ENCODE measurements at regions not wholly inside any gene's neighbourhood (a gene's known extent, or its start where the extent isn't known, plus 50 kb on each side); places are given as distances from the start of the nearest gene placed in this dataset.

DNA sequence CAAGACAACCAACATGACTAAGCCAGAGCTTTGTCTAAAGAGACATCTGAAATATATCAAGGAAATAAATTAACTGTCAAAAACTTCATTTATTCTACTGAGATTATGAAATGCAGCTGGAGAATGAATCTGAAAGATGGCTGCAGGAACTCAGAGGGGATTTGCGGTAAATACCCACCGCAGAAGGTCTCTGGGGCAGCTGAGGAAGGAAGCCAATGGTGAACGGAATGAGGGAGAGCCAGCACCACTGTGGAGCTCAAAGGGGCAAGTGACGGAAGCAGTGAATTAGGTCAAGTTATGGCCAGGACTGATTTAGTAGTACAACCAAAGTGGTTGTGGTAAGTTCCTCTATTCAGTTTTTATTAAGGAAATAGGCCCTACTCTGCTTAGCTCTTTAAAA lies 215.3 kb upstream of the GLI3 start:
- TF ChIP-seq, protein P1, sequence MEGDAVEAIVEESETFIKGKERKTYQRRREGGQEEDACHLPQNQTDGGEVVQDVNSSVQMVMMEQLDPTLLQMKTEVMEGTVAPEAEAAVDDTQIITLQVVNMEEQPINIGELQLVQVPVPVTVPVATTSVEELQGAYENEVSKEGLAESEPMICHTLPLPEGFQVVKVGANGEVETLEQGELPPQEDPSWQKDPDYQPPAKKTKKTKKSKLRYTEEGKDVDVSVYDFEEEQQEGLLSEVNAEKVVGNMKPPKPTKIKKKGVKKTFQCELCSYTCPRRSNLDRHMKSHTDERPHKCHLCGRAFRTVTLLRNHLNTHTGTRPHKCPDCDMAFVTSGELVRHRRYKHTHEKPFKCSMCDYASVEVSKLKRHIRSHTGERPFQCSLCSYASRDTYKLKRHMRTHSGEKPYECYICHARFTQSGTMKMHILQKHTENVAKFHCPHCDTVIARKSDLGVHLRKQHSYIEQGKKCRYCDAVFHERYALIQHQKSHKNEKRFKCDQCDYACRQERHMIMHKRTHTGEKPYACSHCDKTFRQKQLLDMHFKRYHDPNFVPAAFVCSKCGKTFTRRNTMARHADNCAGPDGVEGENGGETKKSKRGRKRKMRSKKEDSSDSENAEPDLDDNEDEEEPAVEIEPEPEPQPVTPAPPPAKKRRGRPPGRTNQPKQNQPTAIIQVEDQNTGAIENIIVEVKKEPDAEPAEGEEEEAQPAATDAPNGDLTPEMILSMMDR (IDR thresholded peaks at IDR 0.05 in 2 of 3, conservative IDR thresholded peaks at IDR 0.05 in 1 of 3; ENCODE audit: borderline replicate concordance in 1 of 3, insufficient read depth in 1 of 3, low read depth in 2 of 3, low read length in 2 of 3), result no peak
- TF ChIP-seq POLR2A (IDR thresholded peaks at IDR 0.05; ENCODE audit: borderline replicate concordance, extremely low read depth, insufficient read depth, insufficient read length), result no peak
- no peak for TF ChIP-seq JUND (IDR thresholded peaks at IDR 0.05)
- TF ChIP-seq, protein P2, sequence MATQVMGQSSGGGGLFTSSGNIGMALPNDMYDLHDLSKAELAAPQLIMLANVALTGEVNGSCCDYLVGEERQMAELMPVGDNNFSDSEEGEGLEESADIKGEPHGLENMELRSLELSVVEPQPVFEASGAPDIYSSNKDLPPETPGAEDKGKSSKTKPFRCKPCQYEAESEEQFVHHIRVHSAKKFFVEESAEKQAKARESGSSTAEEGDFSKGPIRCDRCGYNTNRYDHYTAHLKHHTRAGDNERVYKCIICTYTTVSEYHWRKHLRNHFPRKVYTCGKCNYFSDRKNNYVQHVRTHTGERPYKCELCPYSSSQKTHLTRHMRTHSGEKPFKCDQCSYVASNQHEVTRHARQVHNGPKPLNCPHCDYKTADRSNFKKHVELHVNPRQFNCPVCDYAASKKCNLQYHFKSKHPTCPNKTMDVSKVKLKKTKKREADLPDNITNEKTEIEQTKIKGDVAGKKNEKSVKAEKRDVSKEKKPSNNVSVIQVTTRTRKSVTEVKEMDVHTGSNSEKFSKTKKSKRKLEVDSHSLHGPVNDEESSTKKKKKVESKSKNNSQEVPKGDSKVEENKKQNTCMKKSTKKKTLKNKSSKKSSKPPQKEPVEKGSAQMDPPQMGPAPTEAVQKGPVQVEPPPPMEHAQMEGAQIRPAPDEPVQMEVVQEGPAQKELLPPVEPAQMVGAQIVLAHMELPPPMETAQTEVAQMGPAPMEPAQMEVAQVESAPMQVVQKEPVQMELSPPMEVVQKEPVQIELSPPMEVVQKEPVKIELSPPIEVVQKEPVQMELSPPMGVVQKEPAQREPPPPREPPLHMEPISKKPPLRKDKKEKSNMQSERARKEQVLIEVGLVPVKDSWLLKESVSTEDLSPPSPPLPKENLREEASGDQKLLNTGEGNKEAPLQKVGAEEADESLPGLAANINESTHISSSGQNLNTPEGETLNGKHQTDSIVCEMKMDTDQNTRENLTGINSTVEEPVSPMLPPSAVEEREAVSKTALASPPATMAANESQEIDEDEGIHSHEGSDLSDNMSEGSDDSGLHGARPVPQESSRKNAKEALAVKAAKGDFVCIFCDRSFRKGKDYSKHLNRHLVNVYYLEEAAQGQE (IDR thresholded peaks at IDR 0.05; ENCODE audit: low read depth), result no peak
- TF ChIP-seq POLR2AphosphoS5 (IDR thresholded peaks at IDR 0.05; ENCODE audit: low read depth, low read length), result no peak
- TF ChIP-seq, protein P3, sequence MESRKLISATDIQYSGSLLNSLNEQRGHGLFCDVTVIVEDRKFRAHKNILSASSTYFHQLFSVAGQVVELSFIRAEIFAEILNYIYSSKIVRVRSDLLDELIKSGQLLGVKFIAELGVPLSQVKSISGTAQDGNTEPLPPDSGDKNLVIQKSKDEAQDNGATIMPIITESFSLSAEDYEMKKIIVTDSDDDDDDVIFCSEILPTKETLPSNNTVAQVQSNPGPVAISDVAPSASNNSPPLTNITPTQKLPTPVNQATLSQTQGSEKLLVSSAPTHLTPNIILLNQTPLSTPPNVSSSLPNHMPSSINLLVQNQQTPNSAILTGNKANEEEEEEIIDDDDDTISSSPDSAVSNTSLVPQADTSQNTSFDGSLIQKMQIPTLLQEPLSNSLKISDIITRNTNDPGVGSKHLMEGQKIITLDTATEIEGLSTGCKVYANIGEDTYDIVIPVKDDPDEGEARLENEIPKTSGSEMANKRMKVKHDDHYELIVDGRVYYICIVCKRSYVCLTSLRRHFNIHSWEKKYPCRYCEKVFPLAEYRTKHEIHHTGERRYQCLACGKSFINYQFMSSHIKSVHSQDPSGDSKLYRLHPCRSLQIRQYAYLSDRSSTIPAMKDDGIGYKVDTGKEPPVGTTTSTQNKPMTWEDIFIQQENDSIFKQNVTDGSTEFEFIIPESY (IDR thresholded peaks at IDR 0.05; ENCODE audit: extremely low read depth, insufficient replicate concordance, low read length), result no peak
- no peak for TF ChIP-seq SIN3A (IDR thresholded peaks at IDR 0.05; ENCODE audit: low read depth)
- no peak for TF ChIP-seq CEBPB (IDR thresholded peaks at IDR 0.05; ENCODE audit: low read depth)
- TF ChIP-seq SP1 (IDR thresholded peaks at IDR 0.05; ENCODE audit: low read depth), result no peak
- TF ChIP-seq YY1 (IDR thresholded peaks at IDR 0.05; ENCODE audit: extremely low read depth, insufficient replicate concordance, low read depth, low read length), result no peak
- TF ChIP-seq ZFX (IDR thresholded peaks at IDR 0.05), result no peak
